HG03135 (cell line): ENCODE measurements at regions not wholly inside any gene's neighbourhood (a gene's known extent, or its start where the extent isn't known, plus 50 kb on each side); places are given as distances from the start of the nearest gene placed in this dataset.
"Not testable (repeated sequence)": the region's sequence is repeated elsewhere in the genome, so short reads cannot be mapped to it uniquely, and the experiment has no call there.

Experiments used
- ATAC-seq: cut with Tn5 transposase; IDR thresholded peaks from one replicate; pipeline ENCODE4 v1.9.1; 2021; ENCODE audit warnings: mild to moderate bottlenecking, moderate library complexity; ENCODE audit not compliant: unreplicated experiment

DNA sequence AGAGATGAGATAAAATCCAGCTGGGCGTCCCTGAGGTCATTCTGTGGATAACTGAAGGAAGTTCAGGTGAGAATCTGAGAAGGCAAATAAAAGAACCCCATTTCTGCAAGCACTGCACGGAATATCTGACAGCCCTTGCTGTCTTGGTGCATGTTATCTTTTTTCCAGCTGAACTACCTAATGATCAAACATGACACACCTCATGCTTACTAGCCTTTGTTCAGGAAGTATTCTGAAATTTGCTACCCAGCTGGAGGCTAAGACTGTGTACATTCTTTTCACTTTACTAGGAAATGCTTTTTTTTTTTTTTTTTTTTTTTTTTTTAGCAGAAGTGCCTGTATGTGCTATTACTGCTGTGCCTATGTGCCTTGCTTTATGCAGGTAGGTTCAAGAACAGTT lies 718.1 kb downstream of the SMARCA1 start:
- ATAC-seq = no peak

DNA sequence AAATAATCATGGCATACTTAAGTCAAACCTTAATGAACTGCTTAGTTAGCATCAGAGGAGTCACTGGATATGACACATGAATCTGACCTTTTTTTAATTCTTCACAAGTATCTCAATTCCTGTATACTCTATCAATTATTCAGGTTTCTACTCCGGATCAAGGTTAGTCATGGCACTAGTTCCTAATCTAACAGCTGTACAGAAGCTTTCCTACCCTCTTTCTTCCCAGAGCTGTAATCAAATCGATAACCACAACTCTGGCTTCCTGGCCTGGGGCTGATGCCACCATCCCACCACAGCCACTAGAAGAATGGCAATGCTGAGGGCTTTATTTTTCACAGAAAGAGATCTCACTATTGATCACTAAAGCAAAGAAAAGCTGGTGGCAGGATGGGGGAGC lies 718.5 kb downstream of the SMARCA1 start:
- no peak for ATAC-seq

DNA sequence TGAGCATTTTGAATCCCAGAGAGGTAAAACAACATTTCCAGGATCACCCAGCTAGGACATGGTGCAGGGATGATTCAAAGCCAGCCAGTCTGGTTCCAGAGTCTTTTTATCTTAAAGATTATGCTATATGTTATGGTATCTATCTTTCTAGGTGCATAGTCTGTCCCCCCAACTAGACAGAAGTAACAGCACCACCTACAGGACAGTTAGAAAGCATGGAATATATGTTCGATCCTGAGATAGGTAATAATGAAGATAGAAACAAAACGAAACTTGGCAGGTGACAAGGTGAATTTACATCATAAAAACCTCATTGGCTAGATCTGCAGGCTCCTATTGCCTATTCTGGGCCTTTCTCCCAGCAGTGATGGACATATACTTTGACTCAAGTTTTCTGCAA lies 723.2 kb downstream of the SMARCA1 start:
- ATAC-seq = no peak

DNA sequence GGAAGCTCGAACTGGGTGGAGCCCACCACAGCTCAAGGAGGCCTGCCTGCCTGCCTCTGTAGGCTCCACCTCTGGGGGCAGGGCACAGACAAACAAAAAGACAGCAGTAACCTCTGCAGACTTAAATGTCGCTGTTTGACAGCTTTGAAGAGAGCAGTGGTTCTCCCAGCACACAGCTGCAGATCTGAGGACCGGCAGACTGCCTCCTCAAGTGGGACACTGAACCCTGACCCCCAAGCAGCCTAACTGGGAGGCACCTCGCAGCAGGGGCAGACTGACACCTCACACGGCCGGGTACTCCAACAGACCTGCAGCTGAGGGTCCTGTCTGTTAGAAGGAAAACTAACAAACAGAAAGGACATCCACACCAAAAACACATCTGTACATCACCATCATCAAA lies 730.9 kb upstream of the ACTRT1 start:
- not testable (repeated sequence) for ATAC-seq

DNA sequence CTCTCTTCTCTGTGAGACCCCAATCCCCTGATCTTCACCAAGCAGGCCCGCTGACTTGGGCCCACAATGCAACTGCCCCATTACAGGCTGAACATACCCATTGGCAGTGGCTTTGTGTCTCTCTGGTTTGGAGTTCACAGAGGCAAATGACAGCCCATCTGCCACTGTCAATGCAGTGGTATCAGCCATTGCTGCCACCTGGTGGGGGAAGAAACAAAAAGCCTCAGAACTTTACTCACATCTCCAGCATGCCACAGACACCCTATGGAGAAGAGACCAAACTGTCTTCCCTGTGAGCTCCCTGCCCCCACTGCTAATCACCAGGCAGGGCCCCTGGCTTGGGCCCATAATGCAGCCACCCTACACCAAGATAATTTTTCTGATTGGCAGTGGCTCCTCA lies 729.3 kb upstream of the ACTRT1 start:
- ATAC-seq = no peak

DNA sequence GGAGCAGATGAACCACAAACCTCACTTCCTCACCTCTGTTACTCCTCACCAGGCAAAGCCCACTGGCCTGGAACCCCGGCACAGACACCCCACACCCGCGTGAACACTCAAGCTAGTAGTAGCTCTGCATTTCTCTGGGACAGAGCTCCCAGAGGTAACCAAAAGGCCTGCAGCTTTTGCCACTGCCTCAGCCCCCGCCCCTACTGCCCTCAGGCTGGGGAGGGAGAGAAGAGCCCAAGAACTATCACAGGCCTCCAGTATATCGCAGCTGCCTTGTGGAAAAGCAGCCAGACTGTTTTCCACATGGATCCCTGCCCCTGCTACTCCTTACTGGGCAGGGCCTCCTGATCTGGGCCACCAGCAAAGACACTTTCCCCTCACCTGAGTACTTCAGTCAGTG lies 728.7 kb upstream of the ACTRT1 start:
- no peak for ATAC-seq

DNA sequence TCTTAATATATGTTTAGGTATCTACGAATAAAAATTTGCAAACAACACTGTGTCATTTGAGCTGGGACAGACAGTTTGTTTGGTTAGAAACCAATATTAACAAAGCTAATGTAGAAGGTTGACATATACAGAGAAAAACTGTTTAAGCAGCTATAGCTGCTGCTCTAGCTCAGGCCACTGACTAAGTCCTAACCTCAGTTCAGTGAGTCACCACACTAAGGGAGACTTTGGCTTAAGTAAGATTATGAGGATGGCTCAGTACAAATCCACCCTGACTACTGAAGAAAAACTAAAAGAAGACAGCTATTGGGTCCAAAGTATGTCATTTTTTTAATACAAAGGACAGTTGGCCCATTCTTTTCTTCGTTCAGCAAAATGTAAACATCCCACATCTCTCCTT lies 717.3 kb upstream of the ACTRT1 start:
- ATAC-seq = no peak

DNA sequence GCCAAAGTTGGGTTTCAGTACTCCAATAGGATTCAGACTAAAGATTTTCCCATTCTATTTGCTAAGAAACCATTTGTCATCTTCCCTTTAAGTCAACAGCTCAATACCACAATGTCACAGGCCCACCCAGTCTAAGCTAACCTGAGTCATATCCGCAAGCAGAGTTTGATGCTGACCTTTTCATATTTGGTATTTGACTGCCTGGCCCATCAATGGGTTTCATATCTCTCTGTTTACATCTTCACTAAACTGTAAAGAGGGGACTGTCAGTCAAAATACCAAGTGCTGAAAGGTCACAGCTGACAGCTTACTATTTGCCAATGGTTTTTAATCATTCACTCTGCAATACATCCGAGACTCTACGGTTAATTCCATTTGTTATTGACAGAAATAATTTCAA lies 707.5 kb upstream of the ACTRT1 start:
- no peak for ATAC-seq

DNA sequence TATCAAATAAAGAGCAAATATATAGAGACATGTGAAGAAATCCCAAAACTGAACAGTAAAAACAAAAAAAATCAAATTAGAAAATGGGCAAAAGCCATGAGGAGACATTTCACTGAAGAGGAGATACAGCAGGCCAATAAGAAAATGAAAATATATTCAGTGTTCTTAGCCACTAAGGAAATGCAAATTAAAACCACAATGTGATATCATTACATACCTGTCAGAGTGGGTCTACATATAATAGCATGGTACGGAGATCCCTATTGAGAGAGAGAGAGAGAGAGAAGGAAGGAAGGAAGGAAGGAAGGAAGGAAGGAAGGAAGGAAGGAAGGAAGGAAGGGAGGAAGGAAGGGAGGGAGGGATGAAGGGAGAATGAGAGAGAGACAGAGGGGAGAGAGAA lies 707.0 kb upstream of the ACTRT1 start:
- ATAC-seq = no peak

DNA sequence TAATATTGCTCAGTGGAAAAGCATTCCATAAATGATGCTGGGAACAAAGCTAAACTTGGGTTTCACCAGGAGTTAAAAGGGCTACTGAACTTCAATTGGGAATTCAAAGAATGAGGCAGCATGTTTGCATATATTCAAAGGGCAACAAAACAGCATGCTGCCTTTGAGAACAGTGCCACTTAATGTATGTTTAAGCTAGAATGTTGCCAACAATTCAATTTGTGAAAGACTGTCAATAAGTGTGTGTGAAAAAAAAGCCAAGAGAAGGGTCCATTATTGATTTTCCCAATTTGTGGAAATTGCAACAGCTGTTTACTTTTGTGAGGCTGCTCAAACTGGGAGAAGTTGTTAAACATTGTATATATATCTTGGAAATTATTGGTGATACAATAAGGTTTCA lies 701.9 kb upstream of the ACTRT1 start:
- ATAC-seq = no peak

DNA sequence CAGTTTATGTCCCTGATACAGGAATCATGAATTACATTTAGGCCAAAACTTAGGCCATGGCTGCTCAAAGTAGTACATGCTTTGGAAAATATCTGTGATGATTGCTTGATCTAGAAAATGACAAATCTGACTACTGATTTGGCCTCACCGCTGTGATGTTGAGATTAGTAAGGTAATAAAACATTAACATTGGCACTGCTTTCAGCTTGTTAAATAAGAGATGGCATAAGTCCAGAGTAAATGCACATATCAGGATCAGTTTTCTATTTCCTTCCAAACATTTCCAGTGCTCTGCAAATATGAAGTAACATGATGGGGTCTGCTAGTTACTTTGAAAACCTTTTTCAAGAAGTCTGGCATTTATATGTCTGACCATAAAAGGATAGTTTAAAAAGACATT lies 687.3 kb upstream of the ACTRT1 start:
- ATAC-seq = no peak

DNA sequence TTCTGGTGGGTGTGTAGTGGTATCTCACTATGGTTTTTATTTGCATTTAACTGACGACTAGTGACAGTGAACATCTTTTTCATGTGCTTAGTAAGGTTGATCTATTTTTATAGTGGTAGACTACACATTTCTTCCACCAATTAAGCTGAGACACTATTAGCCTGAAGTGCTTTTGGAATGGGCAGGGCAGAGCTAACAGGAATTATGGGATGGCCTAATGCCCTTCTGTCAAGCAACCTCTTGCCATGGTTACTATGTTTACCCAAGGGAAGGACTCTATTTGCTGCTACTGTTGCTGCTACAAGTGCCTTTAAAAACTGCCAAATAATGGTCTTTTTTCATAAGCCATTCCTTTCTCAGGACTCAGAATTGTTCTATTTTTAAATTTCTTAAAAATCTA lies 676.7 kb upstream of the ACTRT1 start:
- no peak for ATAC-seq

DNA sequence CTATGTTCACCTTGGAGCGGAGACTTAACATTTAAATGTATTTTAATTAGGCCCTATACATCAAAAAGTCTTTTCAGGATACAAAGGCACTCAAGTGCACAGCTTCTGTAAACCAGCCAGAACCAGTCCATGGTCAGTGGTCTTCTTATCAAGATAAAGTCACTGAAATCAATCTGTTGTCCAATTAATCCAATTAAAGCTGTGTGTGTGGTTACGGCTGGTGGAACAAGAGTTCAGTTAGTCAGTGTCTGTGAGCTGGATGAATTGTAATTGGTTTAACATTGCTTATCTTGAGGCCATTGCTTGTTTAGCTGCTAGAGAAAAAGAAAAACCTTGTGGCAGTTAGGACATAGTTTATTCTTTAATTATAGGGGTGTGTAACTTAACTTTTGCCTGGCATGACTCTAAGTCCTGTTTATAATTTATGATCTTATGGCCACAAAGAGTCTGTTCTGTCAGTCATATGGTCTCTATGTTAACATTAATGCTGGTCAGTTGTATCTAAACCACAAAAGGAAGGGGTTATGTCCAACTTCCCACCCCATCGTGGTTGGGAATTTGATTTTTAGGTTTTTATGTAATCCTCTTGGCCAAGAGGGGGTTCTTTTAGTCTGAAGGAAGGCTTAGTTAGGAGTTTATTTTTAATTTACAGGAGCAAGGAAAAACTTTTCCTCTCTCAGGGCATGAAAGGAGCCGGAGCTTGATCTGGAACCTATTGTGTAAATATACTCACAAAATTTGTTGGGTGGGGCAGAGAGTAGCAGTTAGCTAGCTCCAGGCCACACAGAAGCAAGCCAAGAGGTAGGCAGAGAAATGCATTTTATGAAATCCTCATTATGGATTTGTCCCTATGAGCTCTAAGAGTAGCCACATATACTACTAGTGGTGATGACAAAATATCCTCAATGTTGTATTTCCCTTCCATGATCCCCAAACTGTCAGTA lies 665.7 kb upstream of the ACTRT1 start:
- ATAC-seq = no peak

DNA sequence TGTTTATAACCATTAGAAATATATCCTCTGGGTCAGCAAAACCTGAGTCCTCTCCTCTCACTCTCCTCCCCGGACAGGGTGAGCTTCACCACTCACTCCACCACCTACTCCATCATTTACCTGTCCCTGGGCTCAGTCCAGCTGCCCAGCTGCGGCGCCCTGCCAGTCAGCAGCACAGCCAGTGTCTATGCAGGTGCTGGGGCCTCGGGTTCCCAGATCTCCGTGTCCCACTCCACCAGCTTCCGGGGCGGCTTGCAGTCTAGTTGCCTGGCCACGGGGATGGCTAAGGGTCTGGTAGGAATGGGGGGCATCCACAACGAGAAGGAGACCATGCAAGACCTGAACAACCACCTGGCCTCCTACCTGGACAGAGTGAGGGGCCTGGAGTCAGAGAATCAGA lies 662.2 kb upstream of the ACTRT1 start:
- ATAC-seq = no peak

DNA sequence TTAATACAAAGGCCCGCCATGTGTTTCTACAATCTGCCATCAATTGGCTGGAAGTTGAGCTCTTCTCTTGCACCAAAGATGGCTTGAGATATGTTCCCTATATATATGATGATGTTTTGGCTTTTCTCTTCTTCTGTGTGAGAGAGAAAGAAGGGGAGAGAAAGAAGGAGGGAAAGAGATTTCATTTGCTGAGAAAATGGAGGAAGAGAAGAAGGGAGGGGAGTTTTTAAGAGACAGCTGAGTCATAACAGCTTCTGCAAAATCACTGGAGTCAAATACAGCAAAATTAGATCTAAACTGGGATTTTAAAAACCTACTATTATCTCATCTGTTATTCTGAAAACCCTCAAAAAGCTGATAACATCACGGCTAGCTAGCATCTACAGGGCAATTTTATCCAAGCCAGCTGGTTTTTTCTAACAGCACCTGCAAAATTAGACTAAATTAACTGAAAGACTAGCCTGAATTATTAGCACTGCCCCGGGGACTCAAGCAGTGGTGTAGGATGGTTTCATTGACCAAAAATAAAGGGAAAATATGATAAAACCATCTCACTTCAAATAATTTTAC lies 647.6 kb upstream of the ACTRT1 start:
- no peak for ATAC-seq

DNA sequence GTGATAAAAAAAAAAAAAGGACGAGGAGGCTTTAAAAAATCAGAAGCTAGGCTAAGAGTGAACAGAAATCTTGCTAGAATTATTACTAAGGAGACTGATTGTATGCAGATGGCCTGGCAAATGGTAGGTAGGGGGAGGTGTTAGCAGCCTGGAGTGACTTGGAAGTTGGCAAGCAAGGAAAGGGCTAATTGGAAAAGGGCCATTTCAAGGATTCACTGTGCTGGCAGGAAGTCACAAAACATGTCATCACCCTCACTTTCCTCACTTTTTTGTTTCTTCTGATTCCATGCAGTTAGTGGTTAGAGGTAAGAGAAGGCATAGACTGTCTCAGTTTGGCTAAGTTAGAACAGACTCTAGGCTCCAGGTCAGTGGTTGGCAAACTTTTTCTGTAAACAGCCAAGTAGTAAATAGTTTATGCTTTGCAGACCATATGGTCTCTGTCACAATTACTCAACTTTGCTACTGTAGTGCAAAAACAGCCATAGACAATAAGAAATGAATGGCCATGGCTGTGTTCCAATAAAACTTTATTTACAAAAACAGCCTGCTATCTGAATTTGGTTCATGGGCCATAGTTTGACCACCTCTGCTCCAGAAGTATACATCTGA lies 646.5 kb upstream of the ACTRT1 start:
- no peak for ATAC-seq

DNA sequence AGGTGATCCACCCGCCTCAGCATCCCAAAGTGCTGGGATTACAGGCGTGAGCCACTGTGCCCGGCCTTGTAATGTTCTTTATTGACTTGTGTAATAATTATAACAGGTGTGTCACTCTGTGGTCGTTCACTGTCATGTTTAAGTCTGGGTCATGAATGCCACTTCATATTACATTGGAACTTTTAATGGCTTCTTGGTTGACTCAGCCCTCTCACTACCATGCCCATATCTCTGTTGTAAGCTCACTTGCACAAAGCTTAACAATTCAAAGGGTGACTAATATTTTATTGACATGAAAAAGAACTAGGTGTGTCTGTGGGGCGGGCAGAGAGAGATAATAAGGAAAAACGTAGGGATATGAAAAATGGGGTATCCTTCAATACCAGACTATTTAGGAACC lies 639.7 kb upstream of the ACTRT1 start:
- no peak for ATAC-seq

DNA sequence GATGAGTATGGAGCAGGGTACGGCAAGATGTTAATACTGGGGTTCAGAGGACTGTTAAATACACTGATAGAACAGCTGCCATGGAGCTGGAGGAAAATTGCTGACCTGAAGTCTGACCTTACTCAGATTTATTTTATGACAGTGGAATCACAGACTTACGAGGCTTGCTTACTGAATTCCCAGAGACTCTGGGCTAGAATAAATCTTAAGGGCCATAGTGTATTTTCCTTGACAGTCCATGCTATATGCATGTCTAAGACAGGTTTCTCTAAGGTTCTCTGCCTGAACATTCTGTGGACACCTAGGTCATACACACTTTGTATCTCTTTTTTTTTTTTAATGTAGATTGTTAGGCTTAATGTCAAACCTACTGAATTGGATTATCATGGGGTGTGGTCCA lies 633.2 kb upstream of the ACTRT1 start:
- no peak for ATAC-seq

DNA sequence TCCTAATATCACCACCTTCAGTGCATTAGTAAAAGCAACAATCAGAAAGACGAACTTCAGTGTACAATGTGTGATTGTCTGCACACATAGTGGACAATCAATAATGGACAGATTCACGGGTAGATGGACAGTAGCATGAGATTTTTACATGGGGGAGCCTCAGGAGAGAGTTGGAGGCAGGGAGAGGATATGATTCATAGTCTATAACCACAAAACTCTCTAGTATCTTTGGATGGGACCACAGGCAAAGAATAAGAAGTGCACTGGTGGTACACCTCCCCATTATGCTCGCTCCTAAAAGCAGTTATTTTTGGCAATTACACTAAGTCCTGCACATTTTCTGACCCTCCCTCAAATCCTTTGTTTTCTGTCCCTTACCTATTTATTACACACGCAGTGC lies 624.4 kb upstream of the ACTRT1 start:
- ATAC-seq = no peak

DNA sequence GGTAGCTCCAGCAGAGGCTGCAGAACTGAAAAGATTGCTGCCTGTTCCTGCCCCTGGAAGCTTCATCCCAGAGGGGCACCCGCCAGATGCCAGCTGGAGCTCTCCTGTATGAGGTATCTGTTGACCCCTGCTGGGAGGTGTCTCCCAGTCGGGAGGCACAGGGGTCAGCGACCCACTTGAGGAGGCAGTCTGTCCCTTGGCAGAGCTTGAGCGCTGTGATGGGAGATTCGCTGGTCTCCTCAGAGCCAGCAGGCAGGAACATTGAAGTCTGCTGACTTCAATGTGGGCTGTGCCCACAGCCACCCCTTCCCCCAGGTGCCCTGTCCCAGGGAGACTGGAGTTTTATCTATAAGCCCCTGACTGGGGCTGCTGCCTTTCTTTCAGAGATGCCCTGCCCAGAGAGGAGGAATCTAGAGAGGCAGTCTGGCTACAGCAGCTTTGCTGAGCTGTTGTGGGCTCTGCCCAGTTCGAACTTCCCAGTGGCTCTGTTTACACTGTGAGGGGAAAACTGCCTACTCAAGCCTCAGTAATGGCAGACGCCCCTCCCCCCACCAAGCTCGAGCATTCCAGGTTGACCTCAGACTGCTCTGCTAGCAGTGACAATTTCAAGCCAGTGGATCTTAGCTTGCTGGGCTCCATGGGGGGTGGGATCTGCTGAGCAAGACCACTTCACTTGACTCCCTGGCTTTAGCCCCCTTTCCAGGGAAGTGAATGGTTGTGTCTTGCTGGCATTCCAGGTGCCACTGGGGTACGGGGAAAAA lies 622.3 kb upstream of the ACTRT1 start:
- not testable (repeated sequence) for ATAC-seq

DNA sequence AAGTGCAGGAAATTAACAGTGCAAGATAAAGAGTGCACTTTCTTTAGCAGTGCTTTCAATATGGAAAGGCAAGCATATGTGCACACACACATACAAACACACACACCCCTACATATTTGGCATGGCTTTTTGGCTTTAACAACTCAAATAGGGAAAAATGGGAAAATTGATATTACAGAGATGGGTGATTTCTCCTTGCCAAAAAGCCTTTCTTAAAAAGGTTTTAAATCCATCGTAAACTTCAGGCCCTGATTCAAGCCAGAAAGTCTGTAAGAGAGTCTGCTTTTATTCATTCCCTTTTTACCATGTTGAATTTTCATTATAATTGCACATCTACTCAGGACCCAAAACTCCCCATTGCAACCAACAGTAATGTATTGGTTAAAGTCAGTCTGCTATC lies 612.0 kb upstream of the ACTRT1 start:
- ATAC-seq = no peak
